WERI-Rb-1 (cell line): ENCODE measurements at regions not wholly inside any gene's neighbourhood (a gene's known extent, or its start where the extent isn't known, plus 50 kb on each side); places are given as distances from the start of the nearest gene placed in this dataset.

Experiments used
- DNase-seq: peaks from one replicate; pipeline ENCODE4 v3.0.0-alpha.2; 2020
- H3K27ac ChIP-seq: fragments of 250-450 bp; sonication (Bioruptor Pico); 2 replicates; pipeline ENCODE4 v1.5.1; 2020; ENCODE audit warnings: mild to moderate bottlenecking, moderate library complexity
- H3K27me3 ChIP-seq: fragments of 250-450 bp; sonication (Bioruptor Pico); 2 replicates; pipeline ENCODE4 v1.5.1; 2021; ENCODE audit warnings: mild to moderate bottlenecking, low read depth, moderate library complexity; ENCODE audit not compliant: insufficient read depth, severe bottlenecking
- H3K36me3 ChIP-seq: fragments of 250-450 bp; sonication (Bioruptor Pico); 2 replicates; pipeline ENCODE4 v1.5.1; 2020; ENCODE audit warnings: mild to moderate bottlenecking, moderate library complexity
- H3K4me3 ChIP-seq: 2 replicates; pipeline ENCODE4 v1.5.1; 2011; ENCODE audit warnings: low read depth, mild to moderate bottlenecking, control low read depth, low read length
- H3K9me3 ChIP-seq: fragments of 250-450 bp; sonication (Bioruptor Pico); 2 replicates; pipeline ENCODE4 v1.5.1; 2021; ENCODE audit warnings: mild to moderate bottlenecking, moderate library complexity; ENCODE audit not compliant: severe bottlenecking
- TF ChIP-seq, protein P1 (sequence below): IDR thresholded peaks from 2 replicates; pipeline ENCODE4 v1.5.1; 2011; ENCODE audit warnings: low read depth, mild to moderate bottlenecking, control low read depth, inconsistent platforms, low read length

- Histone ChIP-seq H3K4me3 (no peak overlapping the region), H3K36me3 (no peaks in the 10 kb centered on the region), H3K27me3 (peaks cover 67% of the 10 kb centered on the region), H3K9me3 (no peaks in the 10 kb centered on the region), H3K27ac (no peak overlapping the region)
- TF ChIP-seq, protein P1, sequence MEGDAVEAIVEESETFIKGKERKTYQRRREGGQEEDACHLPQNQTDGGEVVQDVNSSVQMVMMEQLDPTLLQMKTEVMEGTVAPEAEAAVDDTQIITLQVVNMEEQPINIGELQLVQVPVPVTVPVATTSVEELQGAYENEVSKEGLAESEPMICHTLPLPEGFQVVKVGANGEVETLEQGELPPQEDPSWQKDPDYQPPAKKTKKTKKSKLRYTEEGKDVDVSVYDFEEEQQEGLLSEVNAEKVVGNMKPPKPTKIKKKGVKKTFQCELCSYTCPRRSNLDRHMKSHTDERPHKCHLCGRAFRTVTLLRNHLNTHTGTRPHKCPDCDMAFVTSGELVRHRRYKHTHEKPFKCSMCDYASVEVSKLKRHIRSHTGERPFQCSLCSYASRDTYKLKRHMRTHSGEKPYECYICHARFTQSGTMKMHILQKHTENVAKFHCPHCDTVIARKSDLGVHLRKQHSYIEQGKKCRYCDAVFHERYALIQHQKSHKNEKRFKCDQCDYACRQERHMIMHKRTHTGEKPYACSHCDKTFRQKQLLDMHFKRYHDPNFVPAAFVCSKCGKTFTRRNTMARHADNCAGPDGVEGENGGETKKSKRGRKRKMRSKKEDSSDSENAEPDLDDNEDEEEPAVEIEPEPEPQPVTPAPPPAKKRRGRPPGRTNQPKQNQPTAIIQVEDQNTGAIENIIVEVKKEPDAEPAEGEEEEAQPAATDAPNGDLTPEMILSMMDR, result no peak
- no peak for DNase-seq
Measured at GRCh38 chr15:94925680-94926079, 694.3 kb downstream of the MCTP2 start.

GRCh38 chr15:94927003-94927402, 695.6 kb downstream of the MCTP2 start:
- Histone ChIP-seq H3K9me3 (no peaks in the 10 kb centered on the region), H3K27me3 (peaks cover 71% of the 10 kb centered on the region), H3K27ac (no peak overlapping the region), H3K36me3 (no peaks in the 10 kb centered on the region), H3K4me3 (no peak overlapping the region)
- DNase-seq, result no peak
- TF ChIP-seq, protein P1, result no peak

DNA sequence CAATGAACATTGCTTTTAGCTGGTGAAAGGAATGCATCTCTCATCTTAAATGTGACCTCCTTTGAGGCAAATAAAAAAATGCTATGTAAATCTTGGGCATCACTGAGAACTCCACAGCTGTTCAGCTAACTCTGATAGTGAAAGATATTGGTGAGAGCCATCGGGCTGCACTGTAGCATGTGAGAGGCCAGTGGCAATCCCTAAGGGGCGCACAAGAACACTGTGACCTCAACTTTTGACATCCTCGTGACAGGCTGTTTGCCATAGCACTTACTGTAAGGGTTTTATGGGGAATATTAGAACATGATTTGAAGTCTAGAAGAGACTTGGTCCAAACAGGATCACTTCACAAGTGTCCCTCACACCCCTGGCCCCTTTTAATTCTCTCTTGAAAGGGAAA, 697.9 kb downstream of the MCTP2 start:
- Histone ChIP-seq H3K4me3 (no peak overlapping the region), H3K27ac (no peak overlapping the region), H3K9me3 (no peaks in the 10 kb centered on the region), H3K36me3 (no peaks in the 10 kb centered on the region), H3K27me3 (peaks cover 54% of the 10 kb centered on the region)
- DNase-seq, result no peak
- TF ChIP-seq, protein P1, result no peak

DNA sequence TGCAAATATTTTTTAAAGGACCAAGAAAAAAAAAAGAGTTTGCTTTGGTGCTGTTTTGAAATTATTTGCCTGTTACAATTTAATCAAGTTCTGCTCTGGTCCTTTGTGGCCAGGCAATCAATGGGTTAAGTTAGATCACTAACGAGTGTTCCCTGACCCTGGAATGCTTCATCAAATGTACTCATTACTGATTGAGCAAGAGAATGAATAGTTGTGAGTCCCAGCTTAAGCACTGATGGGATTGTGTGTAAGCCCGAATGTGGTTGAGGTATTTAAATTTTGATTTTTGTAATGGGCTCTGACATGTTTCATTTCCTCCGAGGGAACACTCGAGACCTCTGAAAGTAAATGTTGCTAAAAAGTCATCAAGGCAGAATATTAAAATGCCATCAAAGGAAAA, 699.1 kb downstream of the MCTP2 start:
- no peaks in the 10 kb centered on the region for H3K36me3 ChIP-seq
- no peak overlapping the region for H3K4me3 ChIP-seq
- no peak for DNase-seq
- TF ChIP-seq, protein P1, result no peak
- H3K9me3 ChIP-seq, result no peaks in the 10 kb centered on the region
- H3K27ac ChIP-seq, result no peak overlapping the region
- H3K27me3 ChIP-seq, result peaks cover 45% of the 10 kb centered on the region

DNA sequence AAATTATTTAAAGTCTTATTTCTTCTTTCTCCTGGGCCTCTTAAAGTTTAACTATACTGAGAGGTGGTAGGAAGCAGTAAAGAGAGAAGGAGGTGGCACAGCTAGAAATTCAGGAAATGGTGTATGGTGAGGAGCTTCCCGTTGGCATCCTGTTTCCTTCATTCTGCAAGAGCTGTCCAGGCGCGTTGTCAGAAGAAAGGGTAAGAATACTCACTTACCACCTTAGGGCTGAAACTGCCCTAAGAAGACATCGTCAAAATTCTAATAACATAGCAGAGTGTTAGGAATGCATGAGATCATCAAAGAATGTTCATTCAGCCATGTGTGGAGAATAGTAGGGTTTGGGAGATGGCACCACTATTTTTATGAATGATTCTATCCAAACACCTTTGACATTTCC, 699.6 kb downstream of the MCTP2 start:
- Histone ChIP-seq H3K27ac (no peak overlapping the region), H3K27me3 (peaks cover 40% of the 10 kb centered on the region), H3K9me3 (no peaks in the 10 kb centered on the region), H3K4me3 (no peak overlapping the region), H3K36me3 (no peaks in the 10 kb centered on the region)
- no peak for DNase-seq
- TF ChIP-seq, protein P1, result no peak

- no peaks in the 10 kb centered on the region for H3K36me3 ChIP-seq
- H3K27ac ChIP-seq, result no peak overlapping the region
- no peaks in the 10 kb centered on the region for H3K9me3 ChIP-seq
- no peak for DNase-seq
- H3K27me3 ChIP-seq, result peaks cover 14% of the 10 kb centered on the region
- TF ChIP-seq, protein P1, result no peak
- no peak overlapping the region for H3K4me3 ChIP-seq
Measured at GRCh38 chr15:94934440-94934839, 703.1 kb downstream of the MCTP2 start.
